C1 segment of cervical spinal cord (tissue), 14 donors: ENCODE measurements at regions not wholly inside any gene's neighbourhood (a gene's known extent, or its start where the extent isn't known, plus 50 kb on each side); places are given as distances from the start of the nearest gene placed in this dataset.
"Not testable (repeated sequence)": the region's sequence is repeated elsewhere in the genome, so short reads cannot be mapped to it uniquely, and the experiment has no call there.

ENCODE experiments used
- DNase-seq, 14 donors: peaks; one replicate each; lab custom pipeline; 2025; lab: John Stamatoyannopoulos, UW

DNA sequence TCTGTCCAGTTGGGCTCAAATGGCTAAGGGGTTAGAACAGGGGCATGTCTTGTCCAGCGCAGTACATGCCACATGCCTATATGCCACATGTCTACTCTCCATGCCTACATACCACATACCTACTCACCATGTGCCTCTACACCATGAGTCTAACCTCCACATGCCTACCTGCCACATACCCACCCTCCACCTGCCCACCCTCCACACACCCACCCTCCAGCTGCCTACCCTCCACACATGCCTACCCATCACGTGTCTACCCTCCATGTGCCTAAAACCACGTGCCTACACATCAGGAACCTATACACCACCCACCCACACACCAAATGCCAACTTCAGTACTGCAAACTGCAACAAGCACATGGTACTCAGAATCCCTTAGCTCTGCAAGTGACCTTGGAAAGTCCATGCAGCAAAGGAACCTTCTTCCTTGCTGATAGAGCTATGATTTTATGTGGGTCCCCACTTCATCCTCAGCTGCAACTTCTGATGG lies 113.0 kb upstream of the CST7 start:
- no peak for DNase-seq

DNA sequence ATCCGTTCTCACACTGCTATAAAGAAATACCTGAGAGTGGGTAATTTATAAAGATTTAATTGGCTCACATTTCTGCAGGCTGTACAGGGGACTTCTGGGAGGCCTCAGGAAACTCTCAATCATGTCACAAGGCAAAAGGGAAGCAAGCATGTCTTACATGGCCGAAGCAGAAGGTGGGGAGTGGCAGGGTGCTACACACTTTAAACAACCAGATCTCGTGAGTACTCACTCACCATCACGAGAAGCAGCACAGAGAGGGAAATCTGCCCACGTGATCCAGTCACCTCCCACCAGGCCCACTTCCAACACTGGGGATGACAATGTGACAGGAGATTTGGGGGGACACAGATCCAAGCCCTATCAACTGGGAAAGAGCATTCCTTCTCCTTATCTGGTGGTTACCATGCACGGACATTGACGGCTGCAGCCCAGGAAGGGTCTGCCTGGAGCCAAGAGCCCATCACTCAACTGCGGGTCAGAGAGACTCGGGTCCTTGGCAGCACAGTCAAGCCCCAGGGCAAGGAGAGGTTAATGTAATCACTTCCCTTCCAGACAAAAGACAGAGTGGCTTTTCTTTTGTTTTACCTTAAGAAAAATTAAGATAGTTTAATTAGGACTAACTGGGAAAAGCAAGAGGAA lies 112.3 kb upstream of the CST7 start:
- DNase-seq = no peak

DNA sequence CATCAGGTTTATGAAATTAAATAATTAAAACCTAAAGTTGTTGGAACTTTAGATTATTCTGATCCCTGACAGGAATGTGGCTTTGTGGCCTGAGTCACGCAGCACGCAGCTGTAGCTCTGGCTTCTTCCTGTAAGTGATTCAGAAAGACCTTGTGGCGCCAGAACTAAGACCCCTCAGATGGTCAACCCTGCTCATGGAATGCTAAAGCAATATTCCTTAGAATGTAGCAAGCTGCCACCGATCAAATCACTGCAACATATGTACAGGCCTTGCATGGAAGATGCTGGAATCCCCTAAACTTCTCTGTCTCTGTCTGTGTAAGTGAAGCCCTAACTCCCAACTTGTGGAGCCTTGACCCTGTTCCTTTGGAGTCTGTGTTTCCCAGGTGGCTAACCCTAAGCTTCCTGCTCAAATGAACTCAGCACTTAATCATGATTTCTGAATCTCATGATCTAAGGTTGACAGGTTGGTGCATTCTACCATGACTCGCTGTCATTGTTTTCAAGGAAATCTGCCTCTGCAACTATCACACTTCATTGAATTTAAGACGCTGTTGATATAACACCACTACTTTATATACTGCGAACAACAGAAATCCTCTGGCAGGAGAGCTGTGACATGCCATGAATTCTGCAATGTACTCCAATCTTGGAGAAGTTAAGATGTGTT lies 111.2 kb upstream of the CST7 start:
- no peak for DNase-seq

DNA sequence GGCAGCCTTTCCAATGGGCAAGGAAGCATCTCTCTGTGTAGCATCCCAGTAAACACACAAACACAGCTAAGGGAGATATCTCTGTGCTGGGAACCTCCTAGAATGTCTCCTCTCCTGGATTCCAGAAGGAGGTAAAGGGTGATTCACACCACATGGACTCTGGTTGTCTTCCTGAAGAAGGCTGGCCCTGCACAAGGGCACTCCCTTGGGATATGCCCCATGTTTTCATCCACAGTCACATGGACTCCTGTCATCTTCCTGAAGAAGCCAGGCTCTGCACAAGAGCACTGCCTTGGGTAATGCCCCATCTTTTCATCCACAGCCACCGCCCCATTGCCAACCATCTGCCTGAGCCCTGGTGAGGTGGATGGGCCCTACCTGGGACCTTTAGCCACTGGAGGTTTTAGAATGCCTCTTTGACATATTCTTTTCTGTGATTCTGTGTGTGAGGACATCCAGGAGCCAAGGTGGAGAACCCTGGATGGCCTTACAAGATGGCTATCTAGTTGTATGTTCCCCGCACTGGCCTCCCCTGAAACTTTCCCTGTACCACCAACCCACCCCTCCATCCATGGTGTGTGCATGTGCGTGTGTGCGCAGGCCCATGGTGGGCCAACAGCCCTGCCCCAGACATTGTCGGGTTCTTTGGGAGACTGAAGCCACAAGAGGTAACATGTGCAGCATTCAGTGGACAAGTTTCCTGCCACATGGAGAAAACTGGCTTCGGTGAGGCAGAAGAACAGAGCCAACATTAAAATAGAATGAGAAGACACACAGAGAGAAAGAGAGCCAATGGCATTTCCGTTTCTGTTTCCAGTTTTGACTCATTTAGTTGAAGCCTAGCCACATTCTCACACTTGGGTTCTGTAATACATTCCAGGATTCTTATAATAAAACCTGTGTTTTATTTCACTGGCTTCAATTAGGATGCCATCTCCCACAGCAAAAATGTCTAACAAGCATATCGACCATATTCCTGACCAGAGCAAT lies 110.2 kb upstream of the CST7 start:
- DNase-seq = no peak

DNA sequence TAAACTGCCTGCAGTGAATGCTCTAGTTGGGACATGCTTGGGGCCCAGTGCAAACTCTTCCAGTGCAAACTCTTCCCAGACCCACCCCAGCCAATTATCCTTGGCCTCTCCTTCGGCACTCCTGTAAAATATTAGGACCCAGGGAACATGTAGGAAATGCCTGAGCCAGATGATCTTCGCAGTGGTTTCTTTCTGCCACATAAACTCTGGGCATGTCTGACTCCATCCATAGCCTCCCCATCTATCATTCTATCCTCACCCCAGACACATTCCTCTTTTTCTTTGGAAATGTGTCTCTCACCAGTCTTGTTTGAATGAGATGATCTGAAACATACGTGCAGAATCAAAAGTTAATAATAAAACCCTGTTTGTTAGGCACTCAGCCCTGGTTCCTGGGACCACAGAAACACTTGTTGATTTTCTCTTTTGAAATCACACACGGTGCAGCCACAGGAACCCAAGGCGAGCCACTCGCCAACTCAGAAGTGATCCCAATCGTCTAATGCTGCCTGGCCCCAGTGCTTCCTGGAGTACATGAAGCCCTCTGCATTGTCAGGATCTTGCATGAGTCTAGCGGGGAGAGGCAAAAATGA lies 108.9 kb upstream of the CST7 start:
- DNase-seq = no peak

DNA sequence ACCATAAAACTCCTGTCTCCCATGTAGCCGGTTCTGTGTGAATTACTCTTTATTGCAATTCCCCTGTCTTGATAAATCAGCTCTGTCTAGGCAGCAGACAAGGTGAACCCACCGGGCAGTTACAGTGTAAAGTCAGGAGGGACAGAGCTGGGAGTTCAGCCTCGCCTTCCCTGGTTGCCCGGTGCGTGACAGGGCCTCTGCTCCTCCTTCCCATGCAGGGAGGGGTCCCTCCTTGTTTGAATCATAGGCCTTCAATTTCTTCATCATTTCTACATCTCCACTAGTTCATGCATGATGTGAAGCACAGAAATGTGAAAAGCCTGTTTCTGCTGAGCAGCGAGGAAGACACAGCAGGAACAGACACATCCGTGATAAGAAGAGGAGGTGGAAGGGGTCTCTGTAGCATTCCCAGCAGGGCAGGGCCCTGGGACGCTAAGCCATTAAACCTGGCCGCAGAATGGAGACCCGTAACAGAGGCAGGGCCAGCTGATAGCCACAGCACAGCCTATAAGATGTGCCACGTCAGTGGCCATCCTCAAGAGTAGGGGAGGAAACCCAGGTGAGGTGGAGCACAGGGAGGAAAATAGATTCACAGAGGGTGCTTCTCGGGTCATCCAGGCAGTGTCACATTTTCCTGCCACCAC lies 106.7 kb upstream of the CST7 start:
- no peak for DNase-seq

DNA sequence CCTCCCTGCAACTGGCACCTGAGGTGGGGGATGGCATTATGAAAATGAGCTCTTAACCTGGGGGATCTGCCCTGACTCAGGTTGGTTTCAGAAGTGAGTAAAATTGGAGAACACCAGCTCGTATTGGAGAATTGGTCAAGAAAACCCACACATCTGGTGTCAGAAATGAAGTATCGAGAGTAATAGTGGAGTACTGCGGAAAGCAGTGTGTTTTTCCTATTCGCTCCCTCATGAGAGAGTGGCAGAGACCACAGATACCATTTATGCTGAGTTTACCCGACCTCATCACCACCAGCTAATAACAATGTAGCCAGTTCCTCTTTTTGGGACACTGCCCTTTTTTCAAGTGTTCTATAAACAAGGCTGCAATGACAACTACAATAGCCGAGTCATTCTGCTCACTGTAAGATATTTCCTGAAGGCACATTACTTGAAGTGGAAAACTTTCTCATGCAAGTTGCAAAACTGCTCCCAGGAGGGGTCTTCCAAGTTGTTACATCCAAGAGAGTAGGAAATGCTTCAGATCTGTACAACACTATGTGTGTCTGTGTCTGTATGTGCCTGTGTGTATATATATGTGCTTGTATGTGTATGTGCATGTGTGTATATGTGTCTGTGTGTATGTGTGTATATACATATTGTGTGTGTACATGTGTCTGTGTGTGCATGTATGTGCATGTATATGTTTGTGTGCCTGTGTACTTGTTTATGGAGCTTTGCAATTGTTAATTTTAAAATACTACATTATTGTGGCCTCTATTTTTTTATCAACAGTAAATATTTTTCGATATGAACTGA lies 106.0 kb upstream of the CST7 start:
- no peak for DNase-seq

DNA sequence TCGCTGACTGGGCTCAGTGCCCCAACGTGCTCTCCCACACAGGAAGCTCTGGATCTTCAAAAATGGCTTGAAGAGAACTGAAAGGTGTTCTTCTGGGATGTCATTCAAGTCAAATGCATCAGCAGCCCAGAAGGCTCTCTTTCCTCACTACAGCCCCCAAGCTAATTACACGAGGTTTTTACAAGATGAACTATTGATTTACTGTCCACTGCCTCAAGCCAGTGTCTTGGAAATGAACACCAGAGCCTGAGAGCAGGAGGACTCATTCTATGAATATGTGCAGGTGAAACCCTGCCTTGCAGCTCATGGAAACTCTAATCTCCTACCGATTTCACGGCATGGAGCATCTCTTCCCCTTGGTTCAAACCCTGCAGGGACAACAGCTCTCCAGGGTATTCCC lies 98.9 kb upstream of the CST7 start:
- DNase-seq = no peak

DNA sequence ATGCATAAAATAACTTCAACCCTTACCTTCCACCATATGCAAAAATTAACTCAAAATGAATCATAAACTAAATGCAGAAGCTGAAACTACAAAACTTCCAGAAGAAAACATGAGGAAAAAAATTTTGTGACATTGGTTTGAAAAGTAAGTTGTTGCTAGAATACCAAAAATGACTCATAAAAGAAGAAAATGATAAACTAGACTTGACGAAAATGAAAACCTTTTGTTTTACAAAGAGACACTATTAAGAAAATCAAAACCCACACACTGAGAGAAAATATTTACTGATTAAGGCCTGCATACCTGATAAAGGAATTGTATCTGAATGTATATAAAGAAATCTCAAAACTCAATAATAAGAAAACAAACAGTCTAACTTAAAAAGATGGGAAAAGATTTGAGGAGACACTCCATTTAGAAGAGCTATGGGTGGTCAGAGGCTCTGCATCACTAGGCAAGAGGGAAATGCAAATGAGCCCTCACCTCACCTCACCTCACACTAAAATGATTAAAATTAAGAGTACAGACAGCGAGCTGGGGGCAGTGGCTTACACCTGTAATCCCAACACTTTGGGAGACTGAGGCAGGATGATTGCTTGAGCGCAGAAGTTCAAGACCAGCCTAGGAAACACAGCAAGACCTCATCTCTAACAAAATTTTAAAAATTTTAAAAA lies 97.6 kb upstream of the CST7 start:
- no peak for DNase-seq

DNA sequence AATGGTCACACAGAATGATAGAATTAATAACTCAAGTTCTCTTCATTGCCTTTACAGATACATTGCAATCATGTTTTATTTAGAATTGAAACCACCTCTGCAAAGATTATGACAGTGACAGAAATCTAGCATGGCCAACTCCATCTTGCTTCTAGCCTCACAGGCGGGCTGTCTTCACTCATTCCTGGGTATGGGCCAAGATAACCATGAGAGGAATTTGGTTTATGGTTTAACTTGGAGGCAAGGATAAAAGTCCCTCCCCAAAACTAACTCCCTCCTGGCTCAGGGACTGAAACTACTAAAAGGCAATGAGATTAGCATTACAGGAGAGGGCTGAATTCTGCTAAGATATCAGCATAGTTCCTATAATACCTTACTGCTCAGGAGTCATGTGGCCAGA lies 95.2 kb upstream of the CST7 start:
- no peak for DNase-seq

DNA sequence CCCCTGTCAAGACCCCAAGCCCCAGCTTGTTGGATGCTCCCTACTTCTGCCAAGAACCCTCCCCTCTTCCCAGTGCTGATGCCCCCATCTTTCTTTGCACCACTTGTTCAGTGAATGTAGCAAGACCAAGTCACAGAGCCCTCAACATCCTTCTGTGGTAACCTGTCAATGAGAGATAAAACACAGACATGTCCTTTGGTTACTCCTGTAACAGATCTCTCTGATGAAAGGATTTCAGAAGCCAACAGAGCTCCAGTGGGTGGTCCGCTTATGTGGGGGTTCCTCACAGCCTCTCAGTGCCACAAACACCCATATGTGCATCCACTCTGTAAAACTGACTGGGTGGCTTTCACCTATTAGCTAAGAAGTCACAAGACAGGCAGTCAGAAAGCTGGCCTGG lies 93.2 kb upstream of the CST7 start:
- DNase-seq = no peak

DNA sequence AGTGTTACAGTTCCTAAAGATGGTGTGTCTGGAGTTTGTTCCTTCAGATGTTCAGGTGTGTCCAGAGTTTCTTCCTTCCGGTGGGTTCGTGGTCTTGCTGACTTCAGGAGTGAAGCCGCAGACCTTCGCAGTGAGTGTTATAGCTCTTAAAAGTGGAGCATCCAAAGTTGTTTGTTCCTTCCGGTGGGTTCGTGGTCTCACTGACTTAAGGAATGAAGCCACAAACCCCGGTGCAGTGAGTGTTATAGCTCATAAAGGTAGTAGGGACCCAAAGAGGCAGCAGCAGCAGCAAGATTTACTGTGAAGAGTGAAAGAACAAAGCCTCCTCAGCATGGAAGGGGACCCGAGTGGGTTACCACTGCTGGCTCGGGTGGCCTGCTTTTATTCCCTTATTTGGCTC lies 90.6 kb upstream of the CST7 start:
- not testable (repeated sequence) for DNase-seq

DNA sequence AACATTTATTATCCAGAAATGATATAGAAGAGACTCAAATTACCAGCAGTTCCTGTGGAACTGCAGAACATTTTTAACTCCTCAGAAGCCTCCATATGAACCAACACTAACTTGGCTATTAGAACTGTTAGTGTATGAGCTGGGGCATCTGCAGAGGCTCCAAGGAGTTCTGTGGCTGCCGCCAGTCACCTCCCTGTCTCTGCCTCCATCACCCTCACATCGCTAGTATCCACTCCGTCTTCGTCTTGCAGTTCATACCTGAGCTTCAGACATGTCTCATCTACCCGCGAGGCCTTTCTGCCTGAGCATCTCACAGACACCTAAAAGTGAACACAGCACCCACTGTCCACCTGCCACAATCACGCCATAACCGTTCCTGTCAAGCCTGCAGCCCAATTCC lies 89.5 kb upstream of the CST7 start:
- DNase-seq = no peak

DNA sequence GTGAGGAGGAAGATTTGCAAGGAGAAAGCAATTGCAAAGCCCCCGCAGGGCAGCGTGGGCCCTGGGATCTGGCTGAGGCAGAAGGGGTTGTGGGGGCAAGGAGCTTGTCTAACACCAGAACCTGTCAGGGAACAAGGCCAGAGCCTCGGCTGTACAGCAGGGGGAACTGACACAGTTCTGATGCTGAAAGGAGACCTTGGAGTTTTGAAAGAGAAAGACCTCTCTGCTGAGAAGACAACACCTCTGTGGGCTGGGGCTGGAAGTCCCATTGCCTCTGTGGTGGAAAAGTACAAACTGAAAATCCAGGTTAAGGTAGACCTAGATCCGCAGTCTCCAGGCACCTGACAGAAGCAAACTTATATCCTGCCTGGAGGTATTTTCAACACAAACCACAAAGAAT lies 86.9 kb upstream of the CST7 start:
- DNase-seq = no peak

DNA sequence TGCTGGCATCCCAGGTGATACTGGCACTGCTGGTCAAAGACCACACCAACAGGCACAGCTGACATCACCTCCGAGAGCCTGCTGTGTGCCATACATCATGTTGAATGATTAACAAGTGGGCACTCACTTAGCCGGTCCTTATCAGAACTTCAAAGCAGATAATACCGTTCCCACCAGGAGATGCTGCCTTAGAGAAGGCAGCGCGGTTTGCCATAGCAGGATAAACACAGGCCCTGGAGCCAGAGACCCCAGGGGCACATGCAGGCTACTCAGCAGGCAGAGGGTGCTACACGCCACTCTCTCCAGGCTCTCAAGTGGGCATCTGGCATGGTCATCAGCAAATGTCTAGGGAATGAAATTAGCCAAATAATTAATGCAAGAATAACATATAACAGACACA lies 86.5 kb upstream of the CST7 start:
- no peak for DNase-seq

DNA sequence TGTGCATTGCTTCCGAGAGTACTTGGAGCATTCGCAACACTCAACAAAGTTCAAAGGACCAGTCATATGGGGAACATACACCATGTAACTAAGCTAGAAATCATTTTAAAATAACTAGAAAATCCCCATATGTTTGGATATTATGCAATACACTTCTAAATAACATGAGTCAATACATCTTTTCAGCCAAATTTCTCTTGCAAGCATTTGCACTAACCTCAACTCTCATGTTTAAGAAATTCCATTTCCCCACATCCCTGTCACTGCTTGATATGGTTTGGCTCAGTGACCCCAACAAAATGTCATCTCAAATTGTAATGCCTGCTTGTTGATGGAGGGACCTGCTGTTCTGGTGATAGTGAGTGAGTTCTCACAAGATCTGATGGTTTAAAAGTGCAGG lies 85.7 kb upstream of the CST7 start:
- no peak for DNase-seq

DNA sequence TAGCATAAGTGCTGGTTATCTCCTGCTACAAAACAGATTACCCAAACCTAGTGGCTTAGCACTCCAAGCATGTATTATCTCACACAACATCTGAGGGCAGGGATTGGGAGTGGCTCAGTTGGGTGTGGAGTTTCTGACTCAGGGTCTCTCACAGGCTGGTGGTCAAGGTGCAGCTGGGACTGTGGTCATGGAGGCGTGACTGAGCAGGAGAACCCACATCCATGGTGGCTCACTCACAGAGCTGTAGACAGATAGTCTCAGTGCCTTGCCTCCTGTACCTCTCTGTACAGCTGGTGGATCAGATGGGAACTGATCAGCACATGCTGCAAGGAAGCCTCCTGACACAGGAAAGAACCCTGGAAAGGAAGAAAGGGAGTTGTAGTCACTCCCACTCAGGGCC lies 83.1 kb upstream of the CST7 start:
- no peak for DNase-seq

DNA sequence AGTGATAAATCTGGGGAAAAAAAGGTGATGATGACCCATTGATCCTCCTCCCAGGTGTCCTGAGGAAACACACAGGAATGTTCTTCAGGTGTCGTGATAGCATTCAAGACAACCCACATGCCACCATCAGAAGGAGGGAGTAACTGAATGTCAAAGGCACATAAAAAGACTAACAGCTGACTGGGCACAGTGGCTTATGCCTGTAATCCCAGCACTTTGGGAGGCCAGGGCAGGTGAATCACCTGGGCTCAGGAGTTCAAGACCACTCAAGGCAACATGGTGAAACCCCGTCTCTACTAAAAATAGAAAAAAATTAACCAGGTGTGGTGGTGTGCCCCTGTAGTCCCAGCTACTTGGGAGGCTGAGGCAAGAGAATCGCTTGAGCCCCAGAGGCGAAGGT lies 82.3 kb upstream of the CST7 start:
- DNase-seq = no peak

DNA sequence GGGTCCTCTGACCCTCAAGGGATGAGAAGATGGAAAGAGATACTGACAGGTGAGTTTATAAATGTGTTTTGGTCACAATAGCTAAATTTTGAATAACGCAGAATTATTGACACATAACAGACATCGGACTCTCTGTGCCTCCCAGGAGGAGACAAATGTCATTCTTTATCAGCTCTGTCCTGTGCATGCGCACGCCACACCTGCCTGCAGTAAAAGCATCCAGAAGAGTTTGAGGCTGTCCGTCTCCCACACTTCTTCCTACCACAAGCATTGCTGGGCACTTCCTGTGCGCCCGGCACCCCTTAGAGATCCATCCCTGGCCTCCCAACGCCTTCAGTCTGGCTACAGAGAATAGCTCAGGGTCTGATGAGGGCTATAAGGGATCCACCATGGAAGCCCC lies 81.5 kb upstream of the CST7 start:
- no peak for DNase-seq

DNA sequence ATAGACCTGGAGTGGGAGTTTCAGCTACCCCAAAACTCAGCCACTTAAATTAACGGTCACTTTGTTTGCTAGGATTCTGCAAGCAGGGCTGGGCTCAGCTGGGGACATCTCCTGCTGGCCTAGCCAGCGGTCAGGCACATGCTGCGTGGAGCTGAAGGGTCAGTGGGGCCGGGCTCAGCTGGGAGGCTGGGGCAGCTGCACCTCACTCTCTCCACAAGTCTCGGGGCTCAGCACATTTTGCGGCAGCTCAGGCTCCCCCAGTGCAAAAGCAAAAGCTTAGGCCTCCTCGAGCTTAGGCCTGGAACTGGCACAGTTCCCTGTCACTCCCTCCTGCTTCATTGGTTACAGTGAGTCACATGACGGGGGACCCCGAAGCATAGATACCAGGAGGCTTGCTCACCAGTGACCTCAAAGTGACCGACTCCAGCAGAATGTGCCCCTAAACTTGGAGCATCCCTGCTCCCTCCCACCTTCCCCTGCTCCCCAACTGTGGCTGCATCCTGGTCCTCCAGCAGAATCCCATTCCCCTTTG lies 80.6 kb upstream of the CST7 start:
- no peak for DNase-seq
